Hepatocyte (in vitro differentiated cells): ENCODE measurements at regions not wholly inside any gene's neighbourhood (a gene's known extent, or its start where the extent isn't known, plus 50 kb on each side); places are given as distances from the start of the nearest gene placed in this dataset.

ENCODE experiments used
- CTCF ChIP-seq: fragments of 200-600 bp; sonication (generic); IDR thresholded peaks from 2 replicates; pipeline ENCODE4 v1.5.1; 2016; ENCODE audit warnings: antibody characterized with exemption, mild to moderate bottlenecking; ENCODE audit not compliant: poor library complexity
- EZH2 ChIP-seq: fragments of 200-600 bp; sonication (generic); IDR thresholded peaks from 2 replicates; pipeline ENCODE4 v1.6.1; 2016; ENCODE audit warnings: antibody characterized with exemption, mild to moderate bottlenecking, borderline replicate concordance

- TF ChIP-seq CTCF (no peak), EZH2 (no peak)
Measured at GRCh38 chr3:166721466-166721865, 658.6 kb downstream of the ZBBX start.
